ENCODE measurements at regions not wholly inside any gene's neighbourhood (a gene's known extent, or its start where the extent isn't known, plus 50 kb on each side); places are given as distances from the start of the nearest gene placed in this dataset.

DNA sequence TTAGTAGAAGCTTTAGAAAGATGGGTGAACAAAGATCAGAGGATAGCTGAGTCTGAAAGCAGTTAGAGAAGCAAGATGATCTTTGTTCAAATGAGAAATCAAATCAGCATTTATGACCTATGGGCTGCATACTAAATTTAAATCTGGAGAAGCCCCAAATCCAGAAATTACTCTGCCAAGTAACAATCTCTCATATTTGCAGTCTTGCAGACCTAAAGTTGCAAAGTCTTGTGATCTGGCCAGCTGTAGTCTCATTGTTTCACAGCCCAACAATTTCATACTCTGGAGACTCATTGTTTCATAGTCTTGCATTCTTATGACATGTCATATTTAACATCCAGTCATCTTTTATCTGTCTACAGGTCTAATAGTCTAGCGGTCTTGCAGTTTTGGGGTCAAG, 364.9 kb upstream of the RSPO3 start:
- DNase-seq (ENCODE audit: low read depth, low spot score) (no peak), FAIRE-seq (no peak), ATAC-seq (no peak)
- in situ Hi-C loops (cut with MboI) (no loop called here), intact Hi-C loops (cut with micrococcal nuclease; ENCODE audit: unreplicated experiment) (no loop called here)
- ChIA-PET CTCF (interaction anchor here (1.2 kb wide), 1 partner anchor 16 kb away, joined by 4 read pairs; no protein-coding TSS in a partner anchor), RAD21 (ENCODE audit: unreplicated experiment) (interaction anchor here (0.8 kb wide), 1 partner anchor 137 kb away, joined by 3 read pairs; no protein-coding TSS in a partner anchor), POLR2A (no interaction called here), SMC1A (ENCODE audit: uncharacterized antibody, unreplicated experiment) (interaction anchor here (1.1 kb wide), 1 partner anchor 10 kb away, joined by 3 read pairs; no protein-coding TSS in a partner anchor)
- no peak for TF ChIP-seq EP300 (IDR thresholded peaks at IDR 0.05; ENCODE audit: borderline replicate concordance in 1 of 2, control insufficient read depth in 1 of 2, low read depth in 2 of 2, low read length in 2 of 2)
- no peak for TF ChIP-seq CHD4 (IDR thresholded peaks at IDR 0.05)
- no peak for TF ChIP-seq SUPT20H (IDR thresholded peaks at IDR 0.05; ENCODE audit: borderline replicate concordance, control insufficient read depth, low read depth, low read length)
- no peak for TF ChIP-seq PAX8 (IDR thresholded peaks at IDR 0.05)
- no peak for TF ChIP-seq RB1 (IDR thresholded peaks at IDR 0.05; ENCODE audit: borderline replicate concordance)
- TF ChIP-seq, protein P1, sequence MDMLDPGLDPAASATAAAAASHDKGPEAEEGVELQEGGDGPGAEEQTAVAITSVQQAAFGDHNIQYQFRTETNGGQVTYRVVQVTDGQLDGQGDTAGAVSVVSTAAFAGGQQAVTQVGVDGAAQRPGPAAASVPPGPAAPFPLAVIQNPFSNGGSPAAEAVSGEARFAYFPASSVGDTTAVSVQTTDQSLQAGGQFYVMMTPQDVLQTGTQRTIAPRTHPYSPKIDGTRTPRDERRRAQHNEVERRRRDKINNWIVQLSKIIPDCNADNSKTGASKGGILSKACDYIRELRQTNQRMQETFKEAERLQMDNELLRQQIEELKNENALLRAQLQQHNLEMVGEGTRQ (IDR thresholded peaks at IDR 0.05; ENCODE audit: borderline replicate concordance, low read depth, low read length): no peak
- TF ChIP-seq SIX5 (IDR thresholded peaks at IDR 0.05; ENCODE audit: low read depth, low read length, severe bottlenecking): no peak
- TF ChIP-seq EED (IDR thresholded peaks at IDR 0.05; ENCODE audit: low read depth): no peak
- no peak for TF ChIP-seq DPF2 (IDR thresholded peaks at IDR 0.05)
- no peak for TF ChIP-seq POU2F2 (IDR thresholded peaks at IDR 0.05; ENCODE audit: borderline replicate concordance, low read depth, low read length)
- TF ChIP-seq ATF7 (IDR thresholded peaks at IDR 0.05; ENCODE audit: low read depth): no peak
- TF ChIP-seq EZH2 (IDR thresholded peaks at IDR 0.05; ENCODE audit: borderline replicate concordance, control insufficient read depth, low read depth, low read length): no peak
- Histone ChIP-seq H3K36me3 (ENCODE audit: control insufficient read depth in 2 of 2, insufficient read depth in 2 of 2, low read length in 1 of 2) (no peaks in the 10 kb centered on the region), H3K27me3 (replicated peaks in 1 of 2; ENCODE audit: control insufficient read depth in 2 of 2, insufficient read depth in 2 of 2, low read length in 1 of 2) (no peaks in the 10 kb centered on the region), H3K4me1 (ENCODE audit: control insufficient read depth, insufficient read depth, low read length) (no peaks in the 10 kb centered on the region), H4K20me1 (ENCODE audit: control insufficient read depth, insufficient read depth) (no peaks in the 10 kb centered on the region), H3K4me2 (ENCODE audit: control insufficient read depth, insufficient read depth) (no peak overlapping the region), H3K27ac (ENCODE audit: control insufficient read depth, insufficient read depth) (no peak overlapping the region), H2AFZ (ENCODE audit: control insufficient read depth, low read depth, low read length) (no peak overlapping the region), H3K4me3 (no peak overlapping the region), H3K9ac (ENCODE audit: control insufficient read depth, insufficient read depth, low read length) (no peak overlapping the region), H3K79me2 (ENCODE audit: control insufficient read depth, insufficient read depth, low read length) (no peaks in the 10 kb centered on the region), H3K9me3 (replicated peaks; ENCODE audit: control insufficient read depth, insufficient read depth, low read length) (no peaks in the 10 kb centered on the region)
- no TSS peak for BruUV-seq (replicated peaks)
- 5% methylated on average over 1 of the region's 1 CpG for WGBS (ENCODE audit: insufficient coverage, insufficient replicate concordance, low lambda C conversion rate, missing lambda C conversion rate)

All from GM12878 (cell line).